ENCODE measurements at regions not wholly inside any gene's neighbourhood (a gene's known extent, or its start where the extent isn't known, plus 50 kb on each side); places are given as distances from the start of the nearest gene placed in this dataset.

DNA sequence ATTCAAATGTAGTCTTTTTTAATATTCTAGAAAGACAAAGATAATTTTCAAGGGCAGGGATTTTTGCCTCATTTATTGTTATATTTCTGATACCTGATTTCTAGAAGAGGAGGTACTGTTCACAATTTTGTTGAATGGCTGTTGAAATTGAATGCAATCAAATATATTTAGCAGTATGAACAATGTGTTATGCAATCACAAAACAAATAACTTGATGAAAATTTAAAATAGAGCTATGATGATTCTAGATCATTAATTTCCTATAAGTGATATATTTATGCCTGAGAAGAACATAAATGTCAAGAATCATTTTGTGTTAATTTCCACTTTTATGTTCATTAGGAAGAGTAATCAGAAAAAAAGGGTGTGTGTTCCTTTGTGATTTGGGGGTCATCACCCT is 114.6 kb upstream of the CNTNAP2 start:
- Mint-ChIP-seq H3K9me3 (no peaks in the 10 kb centered on the region), H3K4me1 (ENCODE audit: low read depth) (no peaks in the 10 kb centered on the region), H3K27ac (no peak overlapping the region), H3K4me3 (no peak overlapping the region), H3K27me3 (ENCODE audit: low read depth) (no peaks in the 10 kb centered on the region), H3K36me3 (ENCODE audit: low read depth) (no peaks in the 10 kb centered on the region)
- intact Hi-C loops (cut with micrococcal nuclease), result no loop called here
- no peak for DNase-seq
- CTCF ChIA-PET, result no interaction called here

DNA sequence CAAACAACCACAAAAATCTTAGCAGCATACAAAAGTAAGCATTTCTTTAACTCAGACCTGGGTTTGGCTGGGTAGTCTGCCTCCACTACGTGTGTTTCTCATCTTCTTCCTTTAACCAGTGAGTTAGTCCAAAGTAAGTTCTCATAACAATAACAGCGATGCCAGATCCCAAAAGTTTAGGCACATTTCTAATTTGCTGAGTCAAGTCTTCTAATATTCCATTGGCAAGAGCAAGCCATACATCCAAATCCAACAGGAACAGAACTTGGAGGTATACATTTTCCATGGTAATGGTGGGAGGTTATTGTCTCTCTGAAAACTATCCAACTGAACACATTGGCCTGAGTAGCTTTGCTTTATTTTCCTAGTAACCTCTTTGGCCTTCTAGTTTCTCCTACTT is 115.7 kb upstream of the CNTNAP2 start:
- Mint-ChIP-seq H3K4me3 (no peak overlapping the region), H3K36me3 (ENCODE audit: low read depth) (no peaks in the 10 kb centered on the region), H3K4me1 (ENCODE audit: low read depth) (no peaks in the 10 kb centered on the region), H3K27me3 (ENCODE audit: low read depth) (no peaks in the 10 kb centered on the region), H3K27ac (no peak overlapping the region), H3K9me3 (no peaks in the 10 kb centered on the region)
- CTCF ChIA-PET, result no interaction called here
- no peak for DNase-seq
- intact Hi-C loops (cut with micrococcal nuclease), result no loop called here

DNA sequence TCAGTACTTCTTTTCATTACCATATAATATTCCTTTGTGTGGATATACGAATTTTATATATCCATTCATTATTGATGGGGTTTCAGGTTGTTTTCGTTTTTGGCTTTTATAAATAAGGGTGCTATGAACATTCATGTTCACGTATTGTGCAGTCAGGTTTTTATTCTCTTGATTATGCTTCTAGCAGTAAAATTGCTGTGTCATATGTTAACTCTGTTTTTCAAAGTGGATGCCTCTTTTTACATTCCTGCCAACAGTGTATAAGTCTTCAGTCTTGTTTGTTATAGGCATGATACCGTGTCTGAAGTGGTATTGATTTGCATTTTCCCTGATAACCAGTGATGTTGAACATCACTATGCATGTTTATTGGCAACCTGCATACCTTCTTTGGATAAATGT is 127.1 kb upstream of the CNTNAP2 start:
- CTCF ChIA-PET, result no interaction called here
- H3K27ac Mint-ChIP-seq, result no peak overlapping the region

DNA sequence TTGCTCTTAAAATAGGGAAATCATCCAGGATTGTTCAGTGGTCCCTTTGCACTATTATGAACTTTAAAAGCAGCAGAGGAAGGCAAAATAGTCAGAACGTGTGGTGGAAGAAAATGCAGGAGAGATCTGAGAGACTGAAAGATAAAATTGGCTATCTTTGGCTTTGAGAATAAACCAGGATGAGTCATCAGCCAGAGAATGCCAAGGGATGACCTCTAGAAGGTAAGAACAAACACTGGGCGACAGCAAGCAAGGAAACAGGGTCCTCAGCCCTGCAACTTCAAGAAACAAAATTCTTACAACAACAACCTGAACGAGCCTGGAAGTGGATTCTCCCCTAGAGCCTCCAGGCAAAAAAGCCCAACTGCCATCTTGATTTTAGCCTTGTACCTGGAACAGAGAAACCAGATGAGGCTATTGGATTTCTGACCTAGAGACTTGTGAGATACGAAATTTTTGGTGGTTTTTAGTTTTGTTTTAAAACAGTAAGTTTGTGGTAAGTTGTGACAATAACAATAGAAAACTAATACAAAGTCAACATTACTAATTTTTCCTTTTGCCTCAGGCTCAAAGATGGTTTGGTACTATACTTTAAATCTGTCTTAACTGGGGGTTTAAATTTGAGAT is 130.2 kb upstream of the CNTNAP2 start:
- CTCF ChIA-PET, result no interaction called here
- H3K27me3 Mint-ChIP-seq (ENCODE audit: low read depth), result no peaks in the 10 kb centered on the region
- no peak overlapping the region for H3K4me3 Mint-ChIP-seq
- DNase-seq, result no peak
- no peaks in the 10 kb centered on the region for H3K36me3 Mint-ChIP-seq (ENCODE audit: low read depth)
- H3K4me1 Mint-ChIP-seq (ENCODE audit: low read depth), result no peaks in the 10 kb centered on the region
- intact Hi-C loops (cut with micrococcal nuclease), result no loop called here
- H3K27ac Mint-ChIP-seq, result no peak overlapping the region
- peaks cover 3% of the 10 kb centered on the region for H3K9me3 Mint-ChIP-seq

More for the DNA sequence above, 127.1 kb upstream of the CNTNAP2 start:
- Mint-ChIP-seq H3K4me1 (ENCODE audit: low read depth) (no peaks in the 10 kb centered on the region), H3K4me3 (no peak overlapping the region), H3K36me3 (ENCODE audit: low read depth) (no peaks in the 10 kb centered on the region), H3K9me3 (peaks cover 3% of the 10 kb centered on the region), H3K27me3 (ENCODE audit: low read depth) (no peaks in the 10 kb centered on the region)
- DNase-seq, result no peak
- intact Hi-C loops (cut with micrococcal nuclease), result no loop called here

DNA sequence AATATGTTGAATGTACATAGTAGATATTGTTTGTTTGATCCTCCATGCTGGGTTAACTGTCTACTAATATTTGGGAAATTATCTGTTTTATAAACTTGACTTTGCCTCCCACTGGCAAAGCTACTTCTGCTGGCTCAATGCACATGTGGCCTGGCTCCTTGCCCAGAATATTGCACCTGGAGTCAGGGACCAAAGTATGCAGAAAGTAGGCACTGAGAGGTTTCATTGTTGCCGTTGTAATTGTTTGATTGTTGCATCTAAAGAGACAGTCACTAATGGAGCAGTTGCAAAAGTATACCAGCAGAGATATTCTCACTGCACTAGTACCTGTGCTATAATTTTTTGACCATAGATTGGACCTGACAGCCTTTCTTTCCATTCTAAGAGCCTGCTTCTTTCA is 137.8 kb upstream of the CNTNAP2 start:
- intact Hi-C loops (cut with micrococcal nuclease), result no loop called here
- Mint-ChIP-seq H3K4me3 (no peak overlapping the region), H3K4me1 (ENCODE audit: low read depth) (no peaks in the 10 kb centered on the region), H3K27me3 (ENCODE audit: low read depth) (no peaks in the 10 kb centered on the region), H3K9me3 (peaks cover 10% of the 10 kb centered on the region), H3K36me3 (ENCODE audit: low read depth) (no peaks in the 10 kb centered on the region), H3K27ac (no peak overlapping the region)
- no peak for DNase-seq
- CTCF ChIA-PET, result no interaction called here

DNA sequence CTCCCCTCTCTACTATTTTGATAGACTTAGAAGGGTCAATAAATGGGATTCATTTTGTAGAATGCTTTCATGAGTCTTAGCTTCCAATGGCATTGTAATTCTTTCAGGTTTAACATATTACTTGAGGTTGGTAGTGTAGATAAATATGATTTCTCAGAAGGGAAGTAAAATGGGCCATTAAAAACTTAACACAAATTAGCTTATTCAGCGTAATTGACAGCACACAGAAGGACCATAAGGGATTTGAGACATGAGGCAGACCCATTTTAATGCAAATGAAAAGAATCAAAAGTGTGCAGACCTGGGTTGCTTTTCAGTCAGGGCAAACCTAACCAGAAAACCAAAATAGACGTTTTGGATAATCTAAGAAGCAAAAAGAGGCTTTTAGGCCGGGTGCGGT is 156.6 kb upstream of the CNTNAP2 start:
- intact Hi-C loops (cut with micrococcal nuclease), result no loop called here
- no peaks in the 10 kb centered on the region for H3K27me3 Mint-ChIP-seq (ENCODE audit: low read depth)
- no peaks in the 10 kb centered on the region for H3K4me1 Mint-ChIP-seq (ENCODE audit: low read depth)
- CTCF ChIA-PET, result no interaction called here
- H3K36me3 Mint-ChIP-seq (ENCODE audit: low read depth), result no peaks in the 10 kb centered on the region
- no peak for DNase-seq
- peaks cover 2% of the 10 kb centered on the region for H3K9me3 Mint-ChIP-seq
- no peak overlapping the region for H3K4me3 Mint-ChIP-seq
- no peak overlapping the region for H3K27ac Mint-ChIP-seq

DNA sequence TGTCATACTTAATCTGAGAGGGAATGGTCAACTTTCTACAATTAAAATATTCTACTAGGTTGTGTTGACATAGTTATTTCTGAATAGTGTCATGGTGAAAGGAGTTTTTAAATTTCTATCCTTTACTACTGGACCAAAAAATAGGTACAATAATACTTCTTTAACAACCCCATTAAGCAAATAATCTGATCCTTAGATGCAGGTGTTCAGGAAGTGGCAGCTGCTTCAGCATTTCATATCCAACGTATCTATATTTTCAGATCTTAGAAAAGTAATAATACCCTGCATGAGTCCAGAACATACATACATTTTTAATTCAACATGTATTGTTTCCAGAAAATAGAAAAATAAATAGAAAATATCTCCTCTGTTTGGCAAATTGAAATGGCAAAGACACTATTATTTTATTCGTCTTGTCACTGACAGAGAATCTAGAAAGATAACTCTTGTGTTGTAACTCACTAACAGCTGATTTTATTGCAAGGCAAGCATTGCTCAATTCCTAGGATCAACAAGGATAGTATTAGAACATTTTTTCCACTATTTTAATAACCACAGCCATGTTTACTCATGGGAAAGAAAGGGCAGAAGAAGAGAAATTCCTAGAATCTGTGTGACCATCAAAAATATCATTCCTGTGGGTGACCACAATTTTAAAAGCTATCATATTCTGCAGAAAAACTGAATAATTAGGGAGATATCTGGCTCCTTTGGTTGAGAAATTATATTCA is 159.3 kb upstream of the CNTNAP2 start:
- Mint-ChIP-seq H3K27ac (no peak overlapping the region), H3K36me3 (ENCODE audit: low read depth) (no peaks in the 10 kb centered on the region), H3K9me3 (peaks cover 2% of the 10 kb centered on the region), H3K4me1 (ENCODE audit: low read depth) (no peaks in the 10 kb centered on the region), H3K27me3 (ENCODE audit: low read depth) (no peaks in the 10 kb centered on the region), H3K4me3 (no peak overlapping the region)
- CTCF ChIA-PET, result no interaction called here
- DNase-seq, result no peak
- intact Hi-C loops (cut with micrococcal nuclease), result no loop called here

DNA sequence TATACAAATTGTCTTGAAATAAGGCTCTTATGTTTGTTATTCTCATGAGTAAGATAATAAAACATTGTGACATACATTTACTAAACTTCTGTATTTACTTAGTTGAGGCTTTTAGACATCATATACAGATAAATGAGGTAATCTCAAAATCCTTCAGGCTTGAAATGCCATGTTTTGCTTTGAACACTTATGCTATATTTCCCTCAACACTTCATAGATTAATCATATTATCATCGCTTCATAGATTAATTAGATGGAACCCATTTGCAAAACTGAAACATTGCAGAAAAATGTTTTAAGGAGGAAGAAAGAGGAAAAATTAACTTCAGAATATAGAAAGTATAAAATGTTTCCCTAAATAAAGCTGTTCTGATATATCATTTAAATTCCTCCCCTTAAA is 165.0 kb upstream of the CNTNAP2 start:
- Mint-ChIP-seq H3K27ac (no peak overlapping the region), H3K4me3 (no peak overlapping the region), H3K9me3 (peaks cover 4% of the 10 kb centered on the region), H3K4me1 (ENCODE audit: low read depth) (no peaks in the 10 kb centered on the region), H3K36me3 (ENCODE audit: low read depth) (no peaks in the 10 kb centered on the region), H3K27me3 (ENCODE audit: low read depth) (no peaks in the 10 kb centered on the region)
- CTCF ChIA-PET, result no interaction called here
- intact Hi-C loops (cut with micrococcal nuclease), result no loop called here
- DNase-seq, result no peak

DNA sequence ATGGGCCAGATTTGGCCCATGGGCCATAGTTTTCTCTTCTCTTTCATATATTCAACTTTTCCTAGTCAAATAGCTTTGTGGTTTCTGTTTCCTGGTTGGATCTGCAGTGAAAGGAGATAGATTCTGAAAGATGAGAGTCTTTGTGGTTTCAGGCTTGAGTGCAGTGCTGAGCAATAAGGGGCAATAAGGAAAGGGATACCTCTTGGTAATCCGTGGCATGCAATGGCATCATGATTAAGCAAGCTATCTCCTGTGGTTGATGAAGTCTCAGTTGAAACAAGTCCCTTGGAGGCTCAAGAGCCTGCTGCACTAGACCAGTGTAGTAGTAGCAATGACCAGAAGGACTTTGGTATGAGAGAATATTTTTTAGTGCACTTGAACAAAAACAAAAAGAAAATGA is 187.7 kb upstream of the CNTNAP2 start:
- Mint-ChIP-seq H3K4me1 (ENCODE audit: low read depth) (no peaks in the 10 kb centered on the region), H3K9me3 (peaks cover 2% of the 10 kb centered on the region), H3K4me3 (no peak overlapping the region), H3K27me3 (ENCODE audit: low read depth) (no peaks in the 10 kb centered on the region), H3K27ac (no peak overlapping the region), H3K36me3 (ENCODE audit: low read depth) (no peaks in the 10 kb centered on the region)
- CTCF ChIA-PET, result no interaction called here
- DNase-seq, result no peak
- intact Hi-C loops (cut with micrococcal nuclease), result no loop called here

DNA sequence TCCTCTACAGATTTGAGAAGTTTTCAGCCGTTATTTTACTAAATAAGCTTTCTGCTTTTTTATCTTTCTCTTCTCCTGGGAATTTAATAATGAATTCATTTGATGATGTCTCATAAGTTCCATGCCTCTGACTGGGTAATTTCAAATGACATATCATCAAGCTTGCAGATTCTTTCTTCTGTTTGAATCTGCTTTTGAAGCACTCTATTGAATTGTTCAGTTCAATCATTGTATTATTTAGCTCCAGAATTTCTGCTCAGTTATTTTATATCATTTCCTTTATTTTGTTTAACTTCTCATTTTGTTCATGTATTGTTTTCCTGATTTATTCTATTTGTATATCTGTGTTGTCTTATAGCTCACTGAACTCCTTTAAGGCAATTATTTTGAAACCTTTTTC is 196.9 kb upstream of the CNTNAP2 start:
- DNase-seq, result no peak
- Mint-ChIP-seq H3K4me1 (ENCODE audit: low read depth) (no peaks in the 10 kb centered on the region), H3K27ac (no peak overlapping the region), H3K4me3 (no peak overlapping the region), H3K9me3 (peaks cover 24% of the 10 kb centered on the region), H3K36me3 (ENCODE audit: low read depth) (no peaks in the 10 kb centered on the region), H3K27me3 (ENCODE audit: low read depth) (no peaks in the 10 kb centered on the region)
- intact Hi-C loops (cut with micrococcal nuclease), result no loop called here
- CTCF ChIA-PET, result interaction anchor here (0.6 kb wide), 1 partner anchor 817 kb away, joined by 3 read pairs; no protein-coding TSS in a partner anchor

DNA sequence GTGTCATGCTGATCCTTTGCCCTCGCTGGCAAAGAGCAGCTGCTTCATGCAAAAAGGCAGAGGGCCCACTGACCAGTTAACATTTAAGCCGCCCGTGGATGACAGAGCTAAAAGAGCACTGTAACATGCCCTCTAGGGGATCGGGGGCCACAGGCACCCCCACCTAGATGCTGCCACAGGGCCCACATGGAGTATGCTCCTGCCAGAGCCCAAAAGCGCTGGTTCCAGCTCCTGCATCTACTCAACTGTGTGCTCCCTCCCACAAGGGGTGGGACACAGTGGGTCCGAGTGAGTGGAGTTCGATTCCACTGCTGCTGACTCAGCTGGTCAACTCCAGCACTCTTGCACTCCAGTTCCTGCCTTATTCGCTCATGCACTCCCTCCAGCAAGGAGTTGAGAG is 199.8 kb upstream of the CNTNAP2 start:
- DNase-seq, result no peak
- Mint-ChIP-seq H3K36me3 (ENCODE audit: low read depth) (no peaks in the 10 kb centered on the region), H3K4me3 (no peak overlapping the region), H3K27me3 (ENCODE audit: low read depth) (no peaks in the 10 kb centered on the region), H3K4me1 (ENCODE audit: low read depth) (no peaks in the 10 kb centered on the region), H3K9me3 (peaks cover 24% of the 10 kb centered on the region), H3K27ac (no peak overlapping the region)
- CTCF ChIA-PET, result no interaction called here
- intact Hi-C loops (cut with micrococcal nuclease), result no loop called here

DNA sequence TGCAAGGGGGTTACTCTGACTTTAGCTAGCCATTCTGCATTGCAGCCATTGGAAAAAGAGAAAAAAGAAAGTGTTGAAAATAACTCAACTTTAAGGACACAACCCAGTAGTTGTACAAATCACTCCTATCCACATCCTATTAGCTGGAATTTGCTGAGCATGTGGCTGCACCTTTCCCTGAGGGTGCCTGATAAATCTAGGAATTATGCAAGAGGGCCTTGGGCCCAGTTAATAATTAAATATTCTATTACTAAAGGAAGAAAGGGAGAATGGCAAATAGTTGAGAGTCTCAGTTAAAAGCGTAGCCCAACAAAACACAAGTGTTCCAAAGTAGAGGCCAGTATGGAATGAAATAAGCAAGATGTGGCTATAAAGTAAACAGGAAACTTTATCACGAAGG is 200.9 kb upstream of the CNTNAP2 start:
- no peaks in the 10 kb centered on the region for H3K36me3 Mint-ChIP-seq (ENCODE audit: low read depth)
- CTCF ChIA-PET, result no interaction called here
- peaks cover 22% of the 10 kb centered on the region for H3K9me3 Mint-ChIP-seq
- no peak overlapping the region for H3K27ac Mint-ChIP-seq
- intact Hi-C loops (cut with micrococcal nuclease), result no loop called here
- no peak for DNase-seq
- no peak overlapping the region for H3K4me3 Mint-ChIP-seq
- no peaks in the 10 kb centered on the region for H3K4me1 Mint-ChIP-seq (ENCODE audit: low read depth)
- no peaks in the 10 kb centered on the region for H3K27me3 Mint-ChIP-seq (ENCODE audit: low read depth)

DNA sequence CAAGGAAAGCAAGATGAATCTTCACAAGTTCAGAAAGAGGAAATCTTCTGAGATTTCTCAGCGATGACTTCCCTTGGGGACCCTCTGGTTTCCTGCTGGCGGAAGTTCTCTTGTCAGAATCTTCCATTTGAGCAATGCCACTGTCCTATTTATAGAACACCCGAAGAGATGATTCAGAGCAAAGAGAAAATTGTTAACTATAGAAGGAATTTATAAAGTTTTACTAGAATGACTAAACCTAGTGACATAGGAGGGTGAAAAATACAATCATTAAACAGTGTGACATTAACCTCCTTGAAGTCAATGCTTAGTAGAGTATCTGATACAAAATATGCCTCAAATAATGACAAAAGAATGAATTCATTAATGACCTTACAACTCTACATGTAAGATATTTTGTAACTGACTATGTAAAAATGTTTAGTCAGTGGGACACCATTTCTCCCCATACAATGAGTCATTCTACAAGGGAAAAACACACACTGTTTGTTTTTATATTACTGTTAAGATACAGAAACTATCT is 206.5 kb upstream of the CNTNAP2 start:
- CTCF ChIA-PET, result no interaction called here
- H3K36me3 Mint-ChIP-seq (ENCODE audit: low read depth), result no peaks in the 10 kb centered on the region
- no peaks in the 10 kb centered on the region for H3K27me3 Mint-ChIP-seq (ENCODE audit: low read depth)
- DNase-seq, result no peak
- H3K9me3 Mint-ChIP-seq, result no peaks in the 10 kb centered on the region
- intact Hi-C loops (cut with micrococcal nuclease), result no loop called here
- no peak overlapping the region for H3K27ac Mint-ChIP-seq
- H3K4me1 Mint-ChIP-seq (ENCODE audit: low read depth), result no peaks in the 10 kb centered on the region
- no peak overlapping the region for H3K4me3 Mint-ChIP-seq
